GM18511 (cell line): ENCODE measurements at regions not wholly inside any gene's neighbourhood (a gene's known extent, or its start where the extent isn't known, plus 50 kb on each side); places are given as distances from the start of the nearest gene placed in this dataset.
"Not testable (repeated sequence)": the region's sequence is repeated elsewhere in the genome, so short reads cannot be mapped to it uniquely, and the experiment has no call there.

Experiments
- ATAC-seq: cut with Tn5 transposase; IDR thresholded peaks from one replicate; pipeline ENCODE4 v1.9.1; 2021; ENCODE audit warnings: mild to moderate bottlenecking, moderate library complexity; ENCODE audit not compliant: unreplicated experiment

- no peak for ATAC-seq
Observed at GRCh38 chr3:110504901-110505300, 566.7 kb upstream of the NECTIN3 start.

GRCh38 chr3:110506890-110507289 is 564.7 kb upstream of the NECTIN3 start:
- no peak for ATAC-seq

GRCh38 chr3:110507570-110507969 is 564.0 kb upstream of the NECTIN3 start:
- ATAC-seq, result not testable (repeated sequence)

GRCh38 chr3:110512961-110513360 is 558.7 kb upstream of the NECTIN3 start:
- no peak for ATAC-seq

GRCh38 chr3:110518031-110518430 is 553.6 kb upstream of the NECTIN3 start:
- ATAC-seq, result no peak

GRCh38 chr3:110519071-110519470 is 552.5 kb upstream of the NECTIN3 start:
- no peak for ATAC-seq

GRCh38 chr3:110521019-110521418 is 550.6 kb upstream of the NECTIN3 start:
- ATAC-seq, result no peak

GRCh38 chr3:110525558-110526064 is 546.0 kb upstream of the NECTIN3 start:
- not testable (repeated sequence) for ATAC-seq

- no peak for ATAC-seq
Observed at GRCh38 chr3:110526777-110527727, 544.6 kb upstream of the NECTIN3 start.

GRCh38 chr3:110528305-110529121 is 543.1 kb upstream of the NECTIN3 start:
- no peak for ATAC-seq

- no peak for ATAC-seq
Observed at GRCh38 chr3:110530902-110531301, 540.7 kb upstream of the NECTIN3 start.

GRCh38 chr3:110533089-110533488 is 538.5 kb upstream of the NECTIN3 start:
- ATAC-seq, result no peak

GRCh38 chr3:110542552-110543150 is 529.0 kb upstream of the NECTIN3 start:
- no peak for ATAC-seq

- no peak for ATAC-seq
Observed at GRCh38 chr3:110544730-110545129, 526.9 kb upstream of the NECTIN3 start.

GRCh38 chr3:110550511-110550910 is 521.1 kb upstream of the NECTIN3 start:
- ATAC-seq, result no peak

GRCh38 chr3:110562621-110563020 is 509.0 kb upstream of the NECTIN3 start:
- no peak for ATAC-seq

- ATAC-seq, result no peak
Observed at GRCh38 chr3:110564674-110565073, 506.9 kb upstream of the NECTIN3 start.

GRCh38 chr3:110567029-110567428 is 504.6 kb upstream of the NECTIN3 start:
- no peak for ATAC-seq

- ATAC-seq, result peak; percentile 79
Observed at GRCh38 chr3:110568246-110568645, 503.4 kb upstream of the NECTIN3 start.

- peak; percentile 83 for ATAC-seq
Observed at GRCh38 chr3:110569073-110569472, 502.5 kb upstream of the NECTIN3 start.

- no peak for ATAC-seq
Observed at GRCh38 chr3:110575702-110576101, 495.9 kb upstream of the NECTIN3 start.
